Stimulated activated CD8-positive, alpha-beta memory T cell treated with anti-CD3 and anti-CD28 coated beads, Interleukin-4, amount 100 ng/mL, for 24 hours (primary cell): ENCODE measurements at regions not wholly inside any gene's neighbourhood (a gene's known extent, or its start where the extent isn't known, plus 50 kb on each side); places are given as distances from the start of the nearest gene placed in this dataset.

ENCODE experiments used
- DNase-seq: peaks from one replicate; pipeline ENCODE4 v3.0.0-alpha.2; 2020; ENCODE audit warnings: low read depth

GRCh38 chr10:43781480-43782361, 133.0 kb upstream of the ZNF32 start:
- DNase-seq, result peak; percentile 34

GRCh38 chr10:43778571-43778970, 129.9 kb upstream of the ZNF32 start:
- no peak for DNase-seq

GRCh38 chr10:43775384-43775783, 126.7 kb upstream of the ZNF32 start:
- no peak for DNase-seq

DNA sequence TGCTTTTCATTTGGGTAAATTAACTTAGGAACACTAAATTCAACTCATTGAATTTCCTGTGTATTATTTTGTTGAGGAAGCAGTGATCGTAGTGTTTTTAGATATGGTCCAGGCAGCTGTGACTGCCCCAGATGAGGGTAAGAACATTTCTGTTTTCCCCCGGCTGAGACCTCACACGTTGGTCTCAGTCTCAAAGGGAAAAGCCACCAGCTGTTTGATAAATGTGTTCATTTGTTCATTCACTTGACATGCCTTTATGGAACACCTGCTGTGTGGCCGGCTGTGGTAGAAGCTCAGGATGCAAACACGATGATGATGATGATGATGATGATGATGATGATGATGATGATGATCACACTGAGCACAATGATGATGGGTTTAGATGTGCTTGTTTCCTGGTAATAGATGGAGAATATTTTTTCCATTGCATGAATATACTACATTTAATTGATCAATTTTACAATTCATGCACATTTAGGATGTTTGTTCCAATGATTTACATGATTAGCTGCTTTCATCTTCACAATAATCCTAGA, 125.6 kb upstream of the ZNF32 start:
- DNase-seq, result no peak

- no peak for DNase-seq
These were observed 125.1 kb upstream of the ZNF32 start for GRCh38 chr10:43773736-43774135.

DNA sequence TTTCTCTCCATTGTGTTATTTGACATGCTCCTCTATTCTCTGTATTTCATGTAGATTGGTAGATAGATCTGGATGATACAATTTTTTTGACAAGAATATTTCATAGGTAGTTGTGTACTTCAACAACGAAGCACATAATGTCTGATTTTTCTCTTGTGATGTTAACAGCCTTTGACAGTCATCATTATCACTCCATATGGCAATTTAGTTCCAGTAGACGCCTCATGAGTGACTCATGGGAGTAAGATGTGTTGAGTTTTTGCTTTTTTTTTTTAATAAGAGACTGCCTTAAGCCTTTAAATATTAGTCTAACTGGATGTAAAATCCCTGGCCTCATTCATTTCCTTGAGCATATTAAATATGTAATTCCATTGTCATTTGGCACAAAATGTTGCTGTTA, 123.5 kb upstream of the ZNF32 start:
- no peak for DNase-seq

GRCh38 chr10:43771675-43772074, 123.0 kb upstream of the ZNF32 start:
- DNase-seq, result no peak

GRCh38 chr10:43765516-43765915, 116.8 kb upstream of the ZNF32 start:
- DNase-seq, result no peak

- no peak for DNase-seq
These were observed 115.2 kb upstream of the ZNF32 start for GRCh38 chr10:43763846-43764245.

- no peak for DNase-seq
These were observed 111.8 kb upstream of the ZNF32 start for GRCh38 chr10:43760514-43760913.

GRCh38 chr10:43759216-43759615, 110.5 kb upstream of the ZNF32 start:
- DNase-seq, result no peak

GRCh38 chr10:43756341-43756740, 107.7 kb upstream of the ZNF32 start:
- DNase-seq, result no peak

GRCh38 chr10:43754569-43755260, 106.0 kb upstream of the ZNF32 start:
- DNase-seq, result no peak

DNA sequence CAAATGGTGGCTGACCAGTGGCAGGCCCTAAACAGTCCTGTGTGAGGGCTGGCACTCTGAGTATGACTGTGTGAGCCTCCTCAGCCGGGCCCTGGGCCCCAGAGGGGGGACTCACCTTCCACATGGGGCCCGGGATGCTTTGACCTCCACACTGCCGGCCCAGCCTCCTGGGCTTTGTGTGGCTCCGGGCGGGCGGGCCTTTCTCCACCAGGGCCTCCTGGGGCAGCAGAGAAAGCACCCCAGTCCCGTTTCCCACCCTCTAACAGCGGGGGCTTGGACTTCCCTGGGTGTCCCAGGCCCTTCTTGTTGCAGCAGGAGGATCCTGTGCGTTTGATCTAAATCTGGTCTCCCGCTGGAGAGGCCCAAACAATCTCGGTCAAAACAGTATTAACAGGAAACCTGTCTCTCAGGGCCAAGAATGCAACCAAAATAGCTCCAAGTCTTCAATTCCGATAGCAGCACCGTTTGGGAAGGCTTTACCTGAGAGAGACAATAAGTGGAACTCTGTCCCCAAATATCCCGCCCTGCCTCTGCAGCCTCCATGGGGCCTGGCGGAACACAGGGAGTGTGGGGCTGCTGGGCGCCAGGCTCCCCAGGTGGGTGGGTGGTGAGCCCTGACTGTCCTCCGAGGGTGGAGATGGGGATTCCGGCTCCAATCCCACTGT, 104.8 kb upstream of the ZNF32 start:
- DNase-seq, result no peak

DNA sequence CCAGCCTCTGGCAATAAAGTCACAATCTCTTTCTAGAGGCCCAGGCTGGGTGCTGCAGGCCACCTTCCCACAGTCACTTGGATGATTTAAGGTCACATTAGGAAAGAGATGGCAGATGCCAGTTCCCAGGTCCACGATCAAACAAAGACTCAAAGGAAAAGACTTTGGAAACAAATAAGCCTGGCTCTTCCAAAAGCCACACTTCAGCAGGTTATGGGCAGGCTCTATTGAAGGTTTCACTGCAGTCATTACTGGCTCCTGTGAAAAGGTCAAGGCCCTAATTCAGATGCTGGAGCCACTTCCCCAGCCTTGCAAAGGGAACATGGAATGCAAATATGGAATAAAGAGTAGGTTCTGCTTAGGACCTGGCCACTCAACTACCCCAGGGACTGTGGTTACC, 104.0 kb upstream of the ZNF32 start:
- DNase-seq, result no peak

GRCh38 chr10:43751646-43752045, 103.0 kb upstream of the ZNF32 start:
- DNase-seq, result no peak

DNA sequence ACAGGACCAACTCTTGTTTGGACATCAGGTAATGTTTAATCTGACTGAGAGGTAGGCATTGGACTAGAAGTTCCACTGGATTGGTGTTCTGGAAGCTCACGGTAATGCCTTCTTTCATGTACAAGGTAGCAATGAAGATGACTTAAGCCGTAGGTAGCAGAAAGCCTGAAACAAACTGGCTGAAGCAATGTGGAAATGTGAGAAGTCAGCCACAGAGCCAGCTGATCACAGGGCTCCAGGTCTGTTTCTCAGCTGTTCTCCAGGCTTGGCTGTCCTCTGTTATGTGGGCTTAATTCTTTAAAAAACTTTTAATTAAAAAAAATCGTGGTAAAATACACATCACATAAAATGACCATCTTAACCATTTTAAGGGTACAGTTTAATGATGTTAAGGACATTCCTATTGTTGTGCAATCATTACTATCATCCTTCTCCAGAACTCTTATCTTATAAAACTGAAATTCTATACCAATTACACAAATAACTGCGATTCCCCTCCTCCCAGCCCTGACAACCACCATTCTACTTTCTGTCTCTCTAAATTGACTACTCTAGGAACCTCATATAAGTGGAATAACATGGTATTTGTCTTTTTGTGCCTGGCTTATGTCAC, 101.4 kb upstream of the ZNF32 start:
- no peak for DNase-seq

- no peak for DNase-seq
These were observed 100.5 kb upstream of the ZNF32 start for GRCh38 chr10:43749145-43749576.

- DNase-seq, result no peak
These were observed 99.9 kb upstream of the ZNF32 start for GRCh38 chr10:43748560-43748959.

- no peak for DNase-seq
These were observed 98.2 kb upstream of the ZNF32 start for GRCh38 chr10:43746906-43747305.

GRCh38 chr10:43739161-43739560, 90.5 kb upstream of the ZNF32 start:
- no peak for DNase-seq

DNA sequence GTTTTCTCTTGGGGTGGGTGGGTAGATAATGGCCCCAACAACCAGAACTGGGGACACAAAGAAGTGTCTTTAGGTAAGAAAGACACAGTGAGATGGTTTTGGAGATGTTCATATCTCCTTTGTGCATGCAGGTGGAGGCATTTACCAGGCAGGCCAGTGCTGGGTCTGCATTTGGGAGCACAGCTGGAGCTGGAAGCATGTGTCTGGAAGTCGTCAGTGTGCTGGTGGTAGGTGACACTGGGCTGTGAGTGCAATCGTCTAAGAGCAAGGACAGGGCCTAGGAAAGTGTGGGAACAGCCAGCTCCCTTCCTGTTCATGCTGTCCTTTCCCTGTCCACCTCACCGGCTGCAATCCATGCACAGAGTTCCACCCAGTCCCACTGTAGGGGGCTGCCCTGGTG, 88.3 kb upstream of the ZNF32 start:
- no peak for DNase-seq
